Esophagus squamous epithelium (tissue), 5 donors: ENCODE measurements at regions not wholly inside any gene's neighbourhood (a gene's known extent, or its start where the extent isn't known, plus 50 kb on each side); places are given as distances from the start of the nearest gene placed in this dataset.

Source experiments
- DNase-seq: peaks from one replicate; lab custom pipeline; 2025; lab: John Stamatoyannopoulos, UW
- H3K27ac ChIP-seq, 4 donors: fragments of 200-600 bp; sonication (generic); one replicate each; pipeline ENCODE4 v1.5.1; 2016 to 2019; ENCODE audit warnings: mild to moderate bottlenecking in 1 of 4
- H3K27me3 ChIP-seq, 4 donors: fragments of 200-600 bp; sonication (generic); 1 replicate in 3 of 4; 2 replicates in 1 of 4; pipeline versions ENCODE4 v1.5.1 to v1.6.0; 2017 to 2021; ENCODE audit warnings: antibody characterized with exemption in 1 of 4
- H3K36me3 ChIP-seq, 3 donors: fragments of 200-600 bp; sonication (generic); one replicate each; pipeline ENCODE4 v1.5.1; 2016 to 2019
- H3K4me1 ChIP-seq, 3 donors: fragments of 200-600 bp; sonication (generic); one replicate each; pipeline ENCODE4 v1.5.1; 2017 to 2019
- H3K4me3 ChIP-seq, 4 donors: fragments of 200-600 bp; sonication (generic); 1 replicate in 3 of 4; 2 replicates in 1 of 4; pipeline ENCODE4 v1.5.1; 2016 to 2019; ENCODE audit warnings: mild to moderate bottlenecking in 2 of 4, moderate library complexity in 1 of 4
- H3K9me3 ChIP-seq, 3 donors: fragments of 200-600 bp; sonication (generic); one replicate each; pipeline ENCODE4 v1.5.1; 2016 to 2019
- CTCF ChIP-seq, 6 experiments: fragments of 450-650 bp in 4 of 6; fragments of 200-600 bp in 2 of 6; sonication (generic) in 2 of 6; IDR thresholded peaks; one replicate each; pipeline ENCODE4 v1.5.1; 2016 to 2019; ENCODE audit warnings: antibody characterized with exemption in 6 of 6, mild to moderate bottlenecking in 4 of 6, moderate library complexity in 4 of 6
- POLR2A ChIP-seq, 4 donors: fragments of 450-650 bp; IDR thresholded peaks; one replicate each; pipeline ENCODE4 v1.6.1; 2017; ENCODE audit warnings: antibody characterized with exemption in 4 of 4, mild to moderate bottlenecking in 4 of 4, moderate library complexity in 3 of 4
- WGBS, 2 donors: methylation state at CpG; one replicate each; pipeline ENCODE4 v1.1.5; 2018; 5-methylcytosine and 5-hydroxymethylcytosine counted together
- intact Hi-C: fragments of 100-400 bp; cut with DNase I; formaldehyde crosslinking; loops from one replicate; pipeline ENCODE4 v1.15.0; 2022
- donor health status: DM: yes; HTN: yes; CAD: no.

GRCh38 chr22:22391543-22391942 lies 117.0 kb downstream of the ZNF280B start:
- intact Hi-C loops = no loop called here
- peaks cover 0 to 2% (median 0%) of the 10 kb centered on the region in 3 donors for H3K9me3 ChIP-seq
- TF ChIP-seq POLR2A (IDR thresholded peaks at IDR 0.05) = no peak
- no peak for TF ChIP-seq CTCF (IDR thresholded peaks at IDR 0.05)

GRCh38 chr22:22392131-22392530 lies 116.4 kb downstream of the ZNF280B start:
- no peak for DNase-seq
- 41 to 67% methylated on average over 3 to 4 of the region's 4 CpGs for WGBS, 2 donors
- no peaks in the 10 kb centered on the region for H3K36me3 ChIP-seq
- intact Hi-C loops = no loop called here
- TF ChIP-seq CTCF (IDR thresholded peaks at IDR 0.05) (no peak), POLR2A (IDR thresholded peaks at IDR 0.05) (no peak)
- peaks cover 0 to 67% (median 0%) of the 10 kb centered on the region in 4 donors for H3K27me3 ChIP-seq
- peaks cover 0 to 2% (median 0%) of the 10 kb centered on the region in 3 donors for H3K4me1 ChIP-seq
- H3K4me3 ChIP-seq = no peak overlapping the region
- no peak overlapping the region for H3K27ac ChIP-seq
- peaks cover 0 to 2% (median 0%) of the 10 kb centered on the region in 3 donors for H3K9me3 ChIP-seq

More at GRCh38 chr22:22391543-22391942, 117.0 kb downstream of the ZNF280B start:
- DNase-seq = no peak
- Histone ChIP-seq H3K4me3 (no peak overlapping the region), H3K27me3 (peaks cover 0 to 69% (median 0%) of the 10 kb centered on the region in 4 donors), H3K27ac (no peak overlapping the region), H3K36me3 (no peaks in the 10 kb centered on the region), H3K4me1 (no peaks in the 10 kb centered on the region)

GRCh38 chr22:22394591-22394990 lies 114.0 kb downstream of the ZNF280B start:
- Histone ChIP-seq H3K4me3 (no peak overlapping the region), H3K27me3 (peaks cover 0 to 51% (median 0%) of the 10 kb centered on the region in 4 donors), H3K27ac (no peak overlapping the region), H3K36me3 (no peaks in the 10 kb centered on the region), H3K9me3 (peaks cover 0 to 2% (median 0%) of the 10 kb centered on the region in 3 donors), H3K4me1 (peaks cover 0 to 9% (median 0%) of the 10 kb centered on the region in 3 donors)
- DNase-seq = no peak
- 65 to 79% methylated on average over 1 of the region's 1 CpG for WGBS, 2 donors
- TF ChIP-seq POLR2A (IDR thresholded peaks at IDR 0.05) (no peak), CTCF (IDR thresholded peaks at IDR 0.05) (no peak)
- intact Hi-C loops = no loop called here

- DNase-seq = no peak
- Histone ChIP-seq H3K4me3 (no peak overlapping the region), H3K9me3 (peaks cover 0 to 2% (median 0%) of the 10 kb centered on the region in 3 donors), H3K27ac (no peak overlapping the region), H3K4me1 (peaks cover 0 to 9% (median 0%) of the 10 kb centered on the region in 3 donors), H3K36me3 (no peaks in the 10 kb centered on the region), H3K27me3 (peaks cover 0 to 47% (median 0%) of the 10 kb centered on the region in 4 donors)
- WGBS, 2 donors = 13 to 29% methylated on average over 1 to 3 of the region's 3 CpGs
- intact Hi-C loops = no loop called here
- TF ChIP-seq CTCF (IDR thresholded peaks at IDR 0.05) (no peak), POLR2A (IDR thresholded peaks at IDR 0.05) (no peak)
These were observed 113.3 kb downstream of the ZNF280B start for GRCh38 chr22:22395245-22395644.

GRCh38 chr22:22396741-22397291 lies 111.7 kb downstream of the ZNF280B start:
- intact Hi-C loops = no loop called here
- H3K9me3 ChIP-seq = peaks cover 0 to 2% (median 0%) of the 10 kb centered on the region in 3 donors
- H3K27me3 ChIP-seq = peaks cover 0 to 34% (median 0%) of the 10 kb centered on the region in 4 donors
- peaks cover 0 to 9% (median 0%) of the 10 kb centered on the region in 3 donors for H3K4me1 ChIP-seq
- no peak for DNase-seq
- no peaks in the 10 kb centered on the region for H3K36me3 ChIP-seq
- TF ChIP-seq POLR2A (IDR thresholded peaks at IDR 0.05) (no peak), CTCF (IDR thresholded peaks at IDR 0.05) (no peak)
- no peak overlapping the region for H3K27ac ChIP-seq
- 57 to 79% methylated on average over 4 to 6 of the region's 7 CpGs for WGBS, 2 donors
- H3K4me3 ChIP-seq = no peak overlapping the region
